Mesothelial cell of epicardium (in vitro differentiated cells): ENCODE measurements at regions not wholly inside any gene's neighbourhood (a gene's known extent, or its start where the extent isn't known, plus 50 kb on each side); places are given as distances from the start of the nearest gene placed in this dataset.

ENCODE experiments used
- DNase-seq, 2 experiments: peaks; one replicate each; pipeline ENCODE4 v3.0.0; 2021; ENCODE audit warnings: low spot score in 2 of 2; ENCODE audit not compliant: unreplicated experiment in 2 of 2
- H3K27ac Mint-ChIP-seq: 2 replicates; pipeline ENCODE4 v1.8.0; 2021; ENCODE audit warnings: mixed read lengths
- H3K27me3 Mint-ChIP-seq: 2 replicates; pipeline ENCODE4 v1.8.0; 2021; ENCODE audit warnings: low read depth, mixed read lengths
- H3K36me3 Mint-ChIP-seq: 2 replicates; pipeline ENCODE4 v1.8.0; 2021; ENCODE audit warnings: mixed read lengths
- H3K4me1 Mint-ChIP-seq: 2 replicates; pipeline ENCODE4 v1.8.0; 2021; ENCODE audit warnings: mixed read lengths
- H3K4me3 Mint-ChIP-seq: 2 replicates; pipeline ENCODE4 v1.8.0; 2021; ENCODE audit warnings: mild to moderate bottlenecking, moderate library complexity, mixed read lengths
- H3K9me3 Mint-ChIP-seq: 2 replicates; pipeline ENCODE4 v1.8.0; 2021; ENCODE audit warnings: mixed read lengths
- CTCF ChIP-seq: fragments of 200-600 bp; sonication (generic); IDR thresholded peaks from one replicate; pipeline ENCODE4 v1.5.0; 2021; ENCODE audit warnings: antibody characterized with exemption; ENCODE audit not compliant: unreplicated experiment

GRCh38 chr1:221563476-221563921 is 178.4 kb downstream of the DUSP10 start:
- DNase-seq, result no peak
- Mint-ChIP-seq H3K9me3 (no peaks in the 10 kb centered on the region), H3K27me3 (peaks cover 5% of the 10 kb centered on the region), H3K4me3 (no peak overlapping the region), H3K36me3 (no peaks in the 10 kb centered on the region), H3K27ac (no peak overlapping the region), H3K4me1 (peaks cover 5% of the 10 kb centered on the region)
- no peak for TF ChIP-seq CTCF

- Mint-ChIP-seq H3K36me3 (no peaks in the 10 kb centered on the region), H3K9me3 (no peaks in the 10 kb centered on the region), H3K4me3 (no peak overlapping the region), H3K27ac (no peak overlapping the region), H3K4me1 (peaks cover 5% of the 10 kb centered on the region), H3K27me3 (peaks cover 3% of the 10 kb centered on the region)
- no peak for TF ChIP-seq CTCF
- no peak for DNase-seq
Measured at GRCh38 chr1:221564891-221565290, 177.0 kb downstream of the DUSP10 start.

GRCh38 chr1:221565711-221566110 is 176.2 kb downstream of the DUSP10 start:
- no peak for TF ChIP-seq CTCF
- Mint-ChIP-seq H3K4me1 (peaks cover 1% of the 10 kb centered on the region), H3K36me3 (no peaks in the 10 kb centered on the region), H3K9me3 (no peaks in the 10 kb centered on the region), H3K4me3 (no peak overlapping the region), H3K27ac (no peak overlapping the region), H3K27me3 (peaks cover 3% of the 10 kb centered on the region)
- no peak for DNase-seq

- H3K4me3 Mint-ChIP-seq, result no peak overlapping the region
- TF ChIP-seq CTCF, result no peak
- H3K27me3 Mint-ChIP-seq, result peaks cover 3% of the 10 kb centered on the region
- no peak for DNase-seq
- no peaks in the 10 kb centered on the region for H3K4me1 Mint-ChIP-seq
- no peak overlapping the region for H3K27ac Mint-ChIP-seq
- H3K9me3 Mint-ChIP-seq, result no peaks in the 10 kb centered on the region
- no peaks in the 10 kb centered on the region for H3K36me3 Mint-ChIP-seq
Measured at GRCh38 chr1:221567859-221568507, 173.9 kb downstream of the DUSP10 start.

- Mint-ChIP-seq H3K36me3 (no peaks in the 10 kb centered on the region), H3K27ac (no peak overlapping the region), H3K4me1 (peaks cover 20% of the 10 kb centered on the region), H3K4me3 (no peak overlapping the region), H3K9me3 (peaks cover 15% of the 10 kb centered on the region), H3K27me3 (no peaks in the 10 kb centered on the region)
- DNase-seq, result no peak
- TF ChIP-seq CTCF, result no peak
Measured at GRCh38 chr1:221573756-221574155, 168.1 kb downstream of the DUSP10 start.
